ENCODE measurements at regions not wholly inside any gene's neighbourhood (a gene's known extent, or its start where the extent isn't known, plus 50 kb on each side); places are given as distances from the start of the nearest gene placed in this dataset.

GRCh38 chr2:176755537-176756135 lies 457.0 kb upstream of the HNRNPA3 start:
- WGBS: 82% methylated on average over 4 of the region's 4 CpGs
- H3K4me1 ChIP-seq (ENCODE audit: insufficient read depth, low read length): peaks cover 23% of the 10 kb centered on the region; the same call in 1 of the 2 replicates
- no peaks in the 10 kb centered on the region for H3K9me3 ChIP-seq (ENCODE audit: insufficient read depth, low read depth, low read length)
- no peaks in the 10 kb centered on the region for H3K27me3 ChIP-seq (ENCODE audit: insufficient read depth, low read length)
- no peak overlapping the region for H3K9ac ChIP-seq (ENCODE audit: low read depth, low read length)
- H3K4me3 ChIP-seq (ENCODE audit: low read length): no peak overlapping the region
- no peaks in the 10 kb centered on the region for H3K36me3 ChIP-seq (ENCODE audit: insufficient read depth, low read length)
- H3K27ac ChIP-seq (ENCODE audit: low read depth, low read length): no peak overlapping the region

GRCh38 chr2:176758426-176758825 lies 454.2 kb upstream of the HNRNPA3 start:
- H3K27ac ChIP-seq (ENCODE audit: low read depth, low read length): no peak overlapping the region
- no peaks in the 10 kb centered on the region for H3K36me3 ChIP-seq (ENCODE audit: insufficient read depth, low read length)

GRCh38 chr2:176760439-176760838 lies 452.2 kb upstream of the HNRNPA3 start:
- H3K9ac ChIP-seq (ENCODE audit: low read depth, low read length): no peak overlapping the region
- WGBS: 92% methylated on average over 4 of the region's 4 CpGs

More at GRCh38 chr2:176758426-176758825, 454.2 kb upstream of the HNRNPA3 start:
- peaks cover 23% of the 10 kb centered on the region for H3K4me1 ChIP-seq (ENCODE audit: insufficient read depth, low read length)
- H3K9ac ChIP-seq (ENCODE audit: low read depth, low read length): no peak overlapping the region
- no peak overlapping the region for H3K4me3 ChIP-seq (ENCODE audit: low read length)
- WGBS: 86% methylated on average over 2 of the region's 3 CpGs
- H3K9me3 ChIP-seq (ENCODE audit: insufficient read depth, low read depth, low read length): no peaks in the 10 kb centered on the region
- no peaks in the 10 kb centered on the region for H3K27me3 ChIP-seq (ENCODE audit: insufficient read depth, low read length)

GRCh38 chr2:176763130-176763529 lies 449.5 kb upstream of the HNRNPA3 start:
- H3K4me3 ChIP-seq (ENCODE audit: low read length): no peak overlapping the region
- peaks cover 39% of the 10 kb centered on the region for H3K4me1 ChIP-seq (ENCODE audit: insufficient read depth, low read length)
- H3K36me3 ChIP-seq (ENCODE audit: insufficient read depth, low read length): no peaks in the 10 kb centered on the region
- no peaks in the 10 kb centered on the region for H3K9me3 ChIP-seq (ENCODE audit: insufficient read depth, low read depth, low read length)
- peak overlapping the region; percentile 27 for H3K9ac ChIP-seq (ENCODE audit: low read depth, low read length)
- H3K27me3 ChIP-seq (ENCODE audit: insufficient read depth, low read length): no peaks in the 10 kb centered on the region
- 89% methylated on average over 2 of the region's 2 CpGs for WGBS
- H3K27ac ChIP-seq (ENCODE audit: low read depth, low read length): peak overlapping the region; percentile 82

More at GRCh38 chr2:176760439-176760838, 452.2 kb upstream of the HNRNPA3 start:
- Histone ChIP-seq H3K27ac (ENCODE audit: low read depth, low read length) (no peak overlapping the region), H3K36me3 (ENCODE audit: insufficient read depth, low read length) (no peaks in the 10 kb centered on the region), H3K4me3 (ENCODE audit: low read length) (no peak overlapping the region), H3K4me1 (ENCODE audit: insufficient read depth, low read length) (peaks cover 41% of the 10 kb centered on the region), H3K27me3 (ENCODE audit: insufficient read depth, low read length) (no peaks in the 10 kb centered on the region), H3K9me3 (ENCODE audit: insufficient read depth, low read depth, low read length) (no peaks in the 10 kb centered on the region)

GRCh38 chr2:176763851-176764404 lies 448.7 kb upstream of the HNRNPA3 start:
- Histone ChIP-seq H3K9me3 (ENCODE audit: insufficient read depth, low read depth, low read length) (no peaks in the 10 kb centered on the region), H3K27me3 (ENCODE audit: insufficient read depth, low read length) (no peaks in the 10 kb centered on the region), H3K36me3 (ENCODE audit: insufficient read depth, low read length) (no peaks in the 10 kb centered on the region), H3K4me1 (ENCODE audit: insufficient read depth, low read length) (peaks cover 39% of the 10 kb centered on the region), H3K4me3 (ENCODE audit: low read length) (peak overlapping the region; percentile 8), H3K27ac (ENCODE audit: low read depth, low read length) (peak overlapping the region; percentile 82), H3K9ac (ENCODE audit: low read depth, low read length) (peak overlapping the region; percentile 27)
- 15% methylated on average over 7 of the region's 7 CpGs for WGBS

GRCh38 chr2:176764921-176765320 lies 447.7 kb upstream of the HNRNPA3 start:
- H3K9ac ChIP-seq (ENCODE audit: low read depth, low read length): no peak overlapping the region
- WGBS: 90% methylated on average over 5 of the region's 6 CpGs
- peaks cover 39% of the 10 kb centered on the region for H3K4me1 ChIP-seq (ENCODE audit: insufficient read depth, low read length)
- no peaks in the 10 kb centered on the region for H3K9me3 ChIP-seq (ENCODE audit: insufficient read depth, low read depth, low read length)
- no peaks in the 10 kb centered on the region for H3K36me3 ChIP-seq (ENCODE audit: insufficient read depth, low read length)
- H3K27me3 ChIP-seq (ENCODE audit: insufficient read depth, low read length): no peaks in the 10 kb centered on the region
- H3K4me3 ChIP-seq (ENCODE audit: low read length): no peak overlapping the region
- H3K27ac ChIP-seq (ENCODE audit: low read depth, low read length): peak overlapping the region; percentile 70; the same call in 1 of the 2 replicates

- H3K27ac ChIP-seq (ENCODE audit: low read depth, low read length): no peak overlapping the region
- no peak overlapping the region for H3K9ac ChIP-seq (ENCODE audit: low read depth, low read length)
- no peaks in the 10 kb centered on the region for H3K9me3 ChIP-seq (ENCODE audit: insufficient read depth, low read depth, low read length)
- WGBS: 94% methylated on average over 9 of the region's 9 CpGs
- H3K36me3 ChIP-seq (ENCODE audit: insufficient read depth, low read length): no peaks in the 10 kb centered on the region
- H3K27me3 ChIP-seq (ENCODE audit: insufficient read depth, low read length): no peaks in the 10 kb centered on the region
- H3K4me1 ChIP-seq (ENCODE audit: insufficient read depth, low read length): peaks cover 39% of the 10 kb centered on the region
- no peak overlapping the region for H3K4me3 ChIP-seq (ENCODE audit: low read length)
Observed at GRCh38 chr2:176766005-176766404, 446.6 kb upstream of the HNRNPA3 start.

GRCh38 chr2:176768185-176768584 lies 444.4 kb upstream of the HNRNPA3 start:
- Histone ChIP-seq H3K36me3 (ENCODE audit: insufficient read depth, low read length) (no peaks in the 10 kb centered on the region), H3K27ac (ENCODE audit: low read depth, low read length) (no peak overlapping the region), H3K4me1 (ENCODE audit: insufficient read depth, low read length) (peaks cover 27% of the 10 kb centered on the region), H3K27me3 (ENCODE audit: insufficient read depth, low read length) (no peaks in the 10 kb centered on the region), H3K4me3 (ENCODE audit: low read length) (no peak overlapping the region), H3K9me3 (ENCODE audit: insufficient read depth, low read depth, low read length) (peaks cover 11% of the 10 kb centered on the region), H3K9ac (ENCODE audit: low read depth, low read length) (no peak overlapping the region)
- WGBS: 88% methylated on average over 1 of the region's 1 CpG

GRCh38 chr2:176769021-176769420 lies 443.6 kb upstream of the HNRNPA3 start:
- Histone ChIP-seq H3K27me3 (ENCODE audit: insufficient read depth, low read length) (no peaks in the 10 kb centered on the region), H3K4me3 (ENCODE audit: low read length) (no peak overlapping the region), H3K9ac (ENCODE audit: low read depth, low read length) (no peak overlapping the region), H3K4me1 (ENCODE audit: insufficient read depth, low read length) (peaks cover 19% of the 10 kb centered on the region), H3K9me3 (ENCODE audit: insufficient read depth, low read depth, low read length) (peaks cover 17% of the 10 kb centered on the region), H3K36me3 (ENCODE audit: insufficient read depth, low read length) (no peaks in the 10 kb centered on the region), H3K27ac (ENCODE audit: low read depth, low read length) (no peak overlapping the region)
- 74% methylated on average over 3 of the region's 3 CpGs for WGBS

GRCh38 chr2:176769499-176770370 lies 442.9 kb upstream of the HNRNPA3 start:
- H3K36me3 ChIP-seq (ENCODE audit: insufficient read depth, low read length): no peaks in the 10 kb centered on the region
- WGBS: 92% methylated on average over 5 of the region's 6 CpGs
- peaks cover 14% of the 10 kb centered on the region for H3K4me1 ChIP-seq (ENCODE audit: insufficient read depth, low read length)
- H3K27ac ChIP-seq (ENCODE audit: low read depth, low read length): no peak overlapping the region
- H3K9me3 ChIP-seq (ENCODE audit: insufficient read depth, low read depth, low read length): peaks cover 22% of the 10 kb centered on the region
- H3K27me3 ChIP-seq (ENCODE audit: insufficient read depth, low read length): no peaks in the 10 kb centered on the region
- H3K4me3 ChIP-seq (ENCODE audit: low read length): no peak overlapping the region
- H3K9ac ChIP-seq (ENCODE audit: low read depth, low read length): no peak overlapping the region

GRCh38 chr2:176772816-176773215 lies 439.8 kb upstream of the HNRNPA3 start:
- H3K9ac ChIP-seq (ENCODE audit: low read depth, low read length): no peak overlapping the region
- H3K27me3 ChIP-seq (ENCODE audit: insufficient read depth, low read length): no peaks in the 10 kb centered on the region
- 86% methylated on average over 2 of the region's 2 CpGs for WGBS
- H3K4me3 ChIP-seq (ENCODE audit: low read length): no peak overlapping the region
- H3K9me3 ChIP-seq (ENCODE audit: insufficient read depth, low read depth, low read length): peaks cover 22% of the 10 kb centered on the region
- H3K36me3 ChIP-seq (ENCODE audit: insufficient read depth, low read length): no peaks in the 10 kb centered on the region
- H3K27ac ChIP-seq (ENCODE audit: low read depth, low read length): no peak overlapping the region
- no peaks in the 10 kb centered on the region for H3K4me1 ChIP-seq (ENCODE audit: insufficient read depth, low read length)

All from HUES64 (cell line).